Neural cell (in vitro differentiated cells): ENCODE measurements at regions not wholly inside any gene's neighbourhood (a gene's known extent, or its start where the extent isn't known, plus 50 kb on each side); places are given as distances from the start of the nearest gene placed in this dataset.

Experiments used
- H2AFZ ChIP-seq: fragments of 200-600, 300-800 bp; sonication (generic), shearing (Covaris generic); 2 replicates; pipeline ENCODE4 v1.6.0; 2014; ENCODE audit warnings: low read depth, mild to moderate bottlenecking, antibody characterized with exemption, low read length, moderate library complexity
- H3F3A ChIP-seq: fragments of 200-600 bp; shearing (Covaris generic); 2 replicates; pipeline ENCODE4 v1.6.1; 2016; ENCODE audit warnings: mild to moderate bottlenecking, moderate library complexity, mixed read lengths, antibody characterized with exemption, low read length; ENCODE audit not compliant: insufficient read depth, poor library complexity, severe bottlenecking
- H3K27ac ChIP-seq: fragments of 200-600, 300-800 bp; sonication (generic), shearing (Covaris generic); 2 replicates; pipeline ENCODE4 v1.5.1; 2014; ENCODE audit warnings: mild to moderate bottlenecking, low read length, moderate library complexity
- H3K27me3 ChIP-seq: fragments of 300-800, 200-600 bp; sonication (generic), shearing (Covaris generic); 2 replicates; pipeline ENCODE4 v1.6.0; 2014; ENCODE audit warnings: mild to moderate bottlenecking, low read depth, low read length, moderate library complexity; ENCODE audit not compliant: insufficient read depth
- H3K36me3 ChIP-seq: fragments of 300-800, 200-600 bp; sonication (generic), shearing (Covaris generic); 2 replicates; pipeline ENCODE4 v1.5.1; 2014; ENCODE audit warnings: mild to moderate bottlenecking, antibody characterized with exemption, low read length, moderate library complexity; ENCODE audit not compliant: insufficient read depth
- H3K4me2 ChIP-seq: fragments of 300-800, 200-600 bp; sonication (generic), shearing (Covaris generic); 2 replicates; pipeline ENCODE4 v1.6.0; 2014; ENCODE audit warnings: mild to moderate bottlenecking, low read length
- H3K4me3 ChIP-seq: fragments of 300-800, 200-600 bp; sonication (generic), shearing (Covaris generic); 2 replicates; pipeline ENCODE4 v1.5.1; 2014; ENCODE audit warnings: mild to moderate bottlenecking, low read length, moderate library complexity
- H3K79me2 ChIP-seq: fragments of 200-600 bp; shearing (Covaris generic); replicated peaks from 2 replicates; pipeline ENCODE4 v1.6.0; 2014; ENCODE audit warnings: mild to moderate bottlenecking, low read length, moderate library complexity; ENCODE audit not compliant: insufficient read depth
- H3K9ac ChIP-seq: fragments of 300-800, 200-600 bp; sonication (generic), shearing (Covaris generic); 2 replicates; pipeline ENCODE4 v1.6.1; 2016; ENCODE audit warnings: mild to moderate bottlenecking, low read length, mixed read lengths
- H3K9me2 ChIP-seq: fragments of 200-600 bp; shearing (Covaris generic); 2 replicates; pipeline ENCODE4 v1.6.1; 2016; ENCODE audit warnings: mild to moderate bottlenecking, low read length, mixed read lengths; ENCODE audit not compliant: insufficient read depth
- H3K9me3 ChIP-seq: fragments of 200-600, 300-800 bp; sonication (generic), shearing (Covaris generic); 2 replicates; pipeline ENCODE4 v1.6.1; 2016; ENCODE audit warnings: mild to moderate bottlenecking, mixed run types, low read length, moderate library complexity, mixed read lengths
- H4K20me1 ChIP-seq: fragments of 200-600 bp; shearing (Covaris generic); 2 replicates; pipeline ENCODE4 v1.6.1; 2016; ENCODE audit warnings: mild to moderate bottlenecking, mixed run types; ENCODE audit not compliant: insufficient read depth
- EP300 ChIP-seq: fragments of 450-650 bp; conservative IDR thresholded peaks from 2 replicates; pipeline ENCODE4 v1.6.1; 2014; ENCODE audit warnings: antibody characterized with exemption, mild to moderate bottlenecking, moderate library complexity; ENCODE audit not compliant: poor library complexity, severe bottlenecking
- EZH2 ChIP-seq: fragments of 200-600, 300-800 bp; shearing (Covaris generic), sonication (generic); IDR thresholded peaks from 2 replicates; pipeline ENCODE4 v1.6.1; 2014; ENCODE audit warnings: antibody characterized with exemption, low read length, borderline replicate concordance, mild to moderate bottlenecking; ENCODE audit not compliant: insufficient read depth, poor library complexity, severe bottlenecking
- MXI1 ChIP-seq: fragments of 450-650 bp; conservative IDR thresholded peaks from 2 replicates; pipeline ENCODE4 v1.6.1; 2014; ENCODE audit warnings: antibody characterized with exemption, mild to moderate bottlenecking; ENCODE audit not compliant: poor library complexity, severe bottlenecking
- POLR2AphosphoS5 ChIP-seq: IDR thresholded peaks from 2 replicates; pipeline ENCODE4 v1.6.1; 2012
- RAD21 ChIP-seq: fragments of 450-650 bp; conservative IDR thresholded peaks from 2 replicates; pipeline ENCODE4 v1.6.1; 2014; ENCODE audit warnings: antibody characterized with exemption, mild to moderate bottlenecking, moderate library complexity
- SMC3 ChIP-seq: fragments of 450-650 bp; conservative IDR thresholded peaks from 2 replicates; pipeline ENCODE4 v1.6.1; 2014; ENCODE audit warnings: antibody characterized with exemption, mild to moderate bottlenecking, moderate library complexity; ENCODE audit not compliant: poor library complexity
- TAF1 ChIP-seq: IDR thresholded peaks from 2 replicates; pipeline ENCODE4 v1.6.1; 2012; ENCODE audit warnings: low read depth
- TF ChIP-seq, protein P1 (sequence below): fragments of 450-650 bp; IDR thresholded peaks from 2 replicates; pipeline ENCODE4 v1.5.1; 2014; ENCODE audit warnings: antibody characterized with exemption, mild to moderate bottlenecking, moderate library complexity; ENCODE audit not compliant: poor library complexity, severe bottlenecking
- TF ChIP-seq, protein P2 (sequence below): IDR thresholded peaks from 2 replicates; pipeline ENCODE4 v1.6.1; 2012; ENCODE audit warnings: borderline replicate concordance

DNA sequence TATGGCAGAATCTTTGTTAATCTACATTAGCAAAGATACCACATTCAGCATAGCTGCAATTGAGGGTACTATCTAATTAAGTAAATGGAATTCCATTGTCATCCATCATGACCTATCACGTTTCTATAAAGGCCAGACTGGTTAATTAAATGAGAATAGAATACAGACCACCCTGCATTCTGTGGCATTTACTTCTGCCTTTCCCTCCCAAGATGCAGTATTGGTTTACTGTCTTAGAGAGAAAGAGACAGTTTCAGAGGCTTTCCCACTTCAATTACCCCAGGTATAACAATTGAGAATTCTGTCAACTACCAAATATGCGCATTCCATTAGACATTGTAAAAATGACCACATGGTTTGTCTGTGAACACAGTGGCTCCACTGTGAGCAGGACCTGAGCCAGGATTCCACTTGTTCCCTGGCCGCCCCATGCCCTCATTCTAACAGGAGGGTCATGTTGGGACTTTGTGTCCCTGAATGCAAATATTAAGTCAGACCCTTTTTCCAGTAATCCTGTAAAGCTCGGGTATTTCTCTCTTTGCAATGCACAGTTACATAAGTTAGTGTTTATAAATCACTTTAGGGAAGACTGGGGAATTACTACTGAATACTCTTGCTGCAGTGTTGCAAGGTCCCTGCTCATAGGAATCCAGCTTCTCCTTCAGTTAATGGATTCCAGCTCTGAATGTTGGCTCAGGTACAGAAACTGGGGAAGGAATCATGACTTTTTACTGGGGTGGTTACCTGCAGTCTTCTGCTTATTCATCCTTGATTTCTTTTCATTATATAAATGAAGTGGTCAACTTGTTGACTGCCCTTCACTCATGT lies 261.0 kb downstream of the PDGFC start:
- no peak overlapping the region for H3K9ac ChIP-seq
- H3F3A ChIP-seq: no peaks in the 10 kb centered on the region
- H4K20me1 ChIP-seq: no peaks in the 10 kb centered on the region
- H3K27me3 ChIP-seq: no peaks in the 10 kb centered on the region
- H3K9me3 ChIP-seq: no peaks in the 10 kb centered on the region
- no peak overlapping the region for H3K4me2 ChIP-seq
- H2AFZ ChIP-seq: no peak overlapping the region
- no peak overlapping the region for H3K4me3 ChIP-seq
- no peak overlapping the region for H3K27ac ChIP-seq
- H3K9me2 ChIP-seq: no peaks in the 10 kb centered on the region
- no peaks in the 10 kb centered on the region for H3K36me3 ChIP-seq
- no peak for TF ChIP-seq SMC3
- TF ChIP-seq, protein P1, sequence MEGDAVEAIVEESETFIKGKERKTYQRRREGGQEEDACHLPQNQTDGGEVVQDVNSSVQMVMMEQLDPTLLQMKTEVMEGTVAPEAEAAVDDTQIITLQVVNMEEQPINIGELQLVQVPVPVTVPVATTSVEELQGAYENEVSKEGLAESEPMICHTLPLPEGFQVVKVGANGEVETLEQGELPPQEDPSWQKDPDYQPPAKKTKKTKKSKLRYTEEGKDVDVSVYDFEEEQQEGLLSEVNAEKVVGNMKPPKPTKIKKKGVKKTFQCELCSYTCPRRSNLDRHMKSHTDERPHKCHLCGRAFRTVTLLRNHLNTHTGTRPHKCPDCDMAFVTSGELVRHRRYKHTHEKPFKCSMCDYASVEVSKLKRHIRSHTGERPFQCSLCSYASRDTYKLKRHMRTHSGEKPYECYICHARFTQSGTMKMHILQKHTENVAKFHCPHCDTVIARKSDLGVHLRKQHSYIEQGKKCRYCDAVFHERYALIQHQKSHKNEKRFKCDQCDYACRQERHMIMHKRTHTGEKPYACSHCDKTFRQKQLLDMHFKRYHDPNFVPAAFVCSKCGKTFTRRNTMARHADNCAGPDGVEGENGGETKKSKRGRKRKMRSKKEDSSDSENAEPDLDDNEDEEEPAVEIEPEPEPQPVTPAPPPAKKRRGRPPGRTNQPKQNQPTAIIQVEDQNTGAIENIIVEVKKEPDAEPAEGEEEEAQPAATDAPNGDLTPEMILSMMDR: no peak
- no peak for TF ChIP-seq EZH2
- no peak for TF ChIP-seq POLR2AphosphoS5
- TF ChIP-seq EP300: no peak
- no peak for TF ChIP-seq MXI1
- TF ChIP-seq TAF1: no peak
- TF ChIP-seq, protein P2, sequence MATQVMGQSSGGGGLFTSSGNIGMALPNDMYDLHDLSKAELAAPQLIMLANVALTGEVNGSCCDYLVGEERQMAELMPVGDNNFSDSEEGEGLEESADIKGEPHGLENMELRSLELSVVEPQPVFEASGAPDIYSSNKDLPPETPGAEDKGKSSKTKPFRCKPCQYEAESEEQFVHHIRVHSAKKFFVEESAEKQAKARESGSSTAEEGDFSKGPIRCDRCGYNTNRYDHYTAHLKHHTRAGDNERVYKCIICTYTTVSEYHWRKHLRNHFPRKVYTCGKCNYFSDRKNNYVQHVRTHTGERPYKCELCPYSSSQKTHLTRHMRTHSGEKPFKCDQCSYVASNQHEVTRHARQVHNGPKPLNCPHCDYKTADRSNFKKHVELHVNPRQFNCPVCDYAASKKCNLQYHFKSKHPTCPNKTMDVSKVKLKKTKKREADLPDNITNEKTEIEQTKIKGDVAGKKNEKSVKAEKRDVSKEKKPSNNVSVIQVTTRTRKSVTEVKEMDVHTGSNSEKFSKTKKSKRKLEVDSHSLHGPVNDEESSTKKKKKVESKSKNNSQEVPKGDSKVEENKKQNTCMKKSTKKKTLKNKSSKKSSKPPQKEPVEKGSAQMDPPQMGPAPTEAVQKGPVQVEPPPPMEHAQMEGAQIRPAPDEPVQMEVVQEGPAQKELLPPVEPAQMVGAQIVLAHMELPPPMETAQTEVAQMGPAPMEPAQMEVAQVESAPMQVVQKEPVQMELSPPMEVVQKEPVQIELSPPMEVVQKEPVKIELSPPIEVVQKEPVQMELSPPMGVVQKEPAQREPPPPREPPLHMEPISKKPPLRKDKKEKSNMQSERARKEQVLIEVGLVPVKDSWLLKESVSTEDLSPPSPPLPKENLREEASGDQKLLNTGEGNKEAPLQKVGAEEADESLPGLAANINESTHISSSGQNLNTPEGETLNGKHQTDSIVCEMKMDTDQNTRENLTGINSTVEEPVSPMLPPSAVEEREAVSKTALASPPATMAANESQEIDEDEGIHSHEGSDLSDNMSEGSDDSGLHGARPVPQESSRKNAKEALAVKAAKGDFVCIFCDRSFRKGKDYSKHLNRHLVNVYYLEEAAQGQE: no peak
- no peak for TF ChIP-seq RAD21
- no peaks in the 10 kb centered on the region for H3K79me2 ChIP-seq

DNA sequence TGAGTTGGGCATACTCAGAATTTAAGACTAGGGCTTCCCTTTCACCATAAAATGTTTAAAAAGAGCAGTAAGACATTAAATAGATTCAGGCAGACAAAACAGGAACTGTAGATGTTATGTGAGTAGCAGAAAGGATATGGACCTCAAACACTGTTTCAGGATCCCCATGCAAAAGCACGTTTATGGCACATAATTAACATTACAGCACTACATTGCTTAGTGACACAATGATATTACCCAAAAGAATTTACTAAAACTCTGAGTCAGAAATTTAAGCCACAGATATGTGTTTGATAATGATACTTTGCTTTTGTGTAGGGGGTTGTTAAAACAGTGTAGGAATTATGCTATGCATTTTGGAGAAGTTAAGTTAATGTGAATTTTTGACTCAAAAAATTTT lies 266.3 kb downstream of the PDGFC start:
- TF ChIP-seq TAF1 (no peak), SMC3 (no peak), RAD21 (no peak), POLR2AphosphoS5 (no peak), EP300 (no peak), MXI1 (no peak), EZH2 (no peak)
- TF ChIP-seq, protein P2: no peak
- TF ChIP-seq, protein P1: no peak
- Histone ChIP-seq H3K4me2 (no peak overlapping the region), H3K27ac (no peak overlapping the region), H3K27me3 (no peaks in the 10 kb centered on the region), H3F3A (no peaks in the 10 kb centered on the region), H2AFZ (no peak overlapping the region), H3K4me3 (no peak overlapping the region), H3K9me2 (no peaks in the 10 kb centered on the region), H3K36me3 (no peaks in the 10 kb centered on the region), H4K20me1 (no peaks in the 10 kb centered on the region), H3K9ac (no peak overlapping the region), H3K79me2 (no peaks in the 10 kb centered on the region), H3K9me3 (no peaks in the 10 kb centered on the region)
